Cerebellar cortex (tissue), 1 donor: ENCODE measurements at regions not wholly inside any gene's neighbourhood (a gene's known extent, or its start where the extent isn't known, plus 50 kb on each side); places are given as distances from the start of the nearest gene placed in this dataset.
A peak's percentile ranks its signal among the peaks of the same experiment; 100 is the strongest.
"Not testable (repeated sequence)": the region's sequence is repeated elsewhere in the genome, so short reads cannot be mapped to it uniquely, and the experiment has no call there.

Experiments
- DNase-seq: peaks from one replicate; pipeline ENCODE4 v3.0.0-alpha.2; 2015; ENCODE audit warnings: low spot score

- no peak for DNase-seq
Observed at GRCh38 chrX:145881175-145881995, 63.8 kb downstream of the SLITRK2 start.

- no peak for DNase-seq
Observed at GRCh38 chrX:145886469-145886868, 68.8 kb downstream of the SLITRK2 start.

GRCh38 chrX:145910017-145910416 lies 92.4 kb downstream of the SLITRK2 start:
- no peak for DNase-seq

- DNase-seq: no peak
Observed at GRCh38 chrX:145919400-145919799, 101.8 kb downstream of the SLITRK2 start.

- no peak for DNase-seq
Observed at GRCh38 chrX:145923376-145923775, 105.7 kb downstream of the SLITRK2 start.

- DNase-seq: no peak
Observed at GRCh38 chrX:145936769-145937168, 119.1 kb downstream of the SLITRK2 start.

- no peak for DNase-seq
Observed at GRCh38 chrX:145949056-145949455, 131.4 kb downstream of the SLITRK2 start.

GRCh38 chrX:145953628-145954027 lies 136.0 kb downstream of the SLITRK2 start:
- no peak for DNase-seq

- no peak for DNase-seq
Observed at GRCh38 chrX:145990051-145990450, 172.4 kb downstream of the SLITRK2 start.

GRCh38 chrX:146006637-146007036 lies 189.0 kb downstream of the SLITRK2 start:
- no peak for DNase-seq

GRCh38 chrX:146036000-146036399 lies 218.4 kb downstream of the SLITRK2 start:
- no peak for DNase-seq

GRCh38 chrX:146041741-146042140 lies 224.1 kb downstream of the SLITRK2 start:
- DNase-seq: no peak

GRCh38 chrX:146046011-146046715 lies 228.5 kb downstream of the SLITRK2 start:
- DNase-seq: not testable (repeated sequence)

GRCh38 chrX:146049568-146049967 lies 231.9 kb downstream of the SLITRK2 start:
- DNase-seq: not testable (repeated sequence)

- peak; percentile 80 for DNase-seq
Observed at GRCh38 chrX:146054311-146054710, 236.7 kb downstream of the SLITRK2 start.

GRCh38 chrX:146055733-146056132 lies 238.1 kb downstream of the SLITRK2 start:
- peak; percentile 19 for DNase-seq

GRCh38 chrX:146056511-146057081 lies 239.0 kb downstream of the SLITRK2 start:
- no peak for DNase-seq

GRCh38 chrX:146064156-146064555 lies 246.5 kb downstream of the SLITRK2 start:
- DNase-seq: no peak

GRCh38 chrX:146090732-146091131 lies 273.1 kb downstream of the SLITRK2 start:
- no peak for DNase-seq

GRCh38 chrX:146109362-146109761 lies 291.7 kb downstream of the SLITRK2 start:
- DNase-seq: no peak

- not testable (repeated sequence) for DNase-seq
Observed at GRCh38 chrX:146119074-146119473, 301.4 kb downstream of the SLITRK2 start.

GRCh38 chrX:146127617-146128016 lies 310.0 kb downstream of the SLITRK2 start:
- no peak for DNase-seq

- no peak for DNase-seq
Observed at GRCh38 chrX:146141221-146141620, 323.6 kb downstream of the SLITRK2 start.
